ENCODE measurements at regions not wholly inside any gene's neighbourhood (a gene's known extent, or its start where the extent isn't known, plus 50 kb on each side); places are given as distances from the start of the nearest gene placed in this dataset.

DNA sequence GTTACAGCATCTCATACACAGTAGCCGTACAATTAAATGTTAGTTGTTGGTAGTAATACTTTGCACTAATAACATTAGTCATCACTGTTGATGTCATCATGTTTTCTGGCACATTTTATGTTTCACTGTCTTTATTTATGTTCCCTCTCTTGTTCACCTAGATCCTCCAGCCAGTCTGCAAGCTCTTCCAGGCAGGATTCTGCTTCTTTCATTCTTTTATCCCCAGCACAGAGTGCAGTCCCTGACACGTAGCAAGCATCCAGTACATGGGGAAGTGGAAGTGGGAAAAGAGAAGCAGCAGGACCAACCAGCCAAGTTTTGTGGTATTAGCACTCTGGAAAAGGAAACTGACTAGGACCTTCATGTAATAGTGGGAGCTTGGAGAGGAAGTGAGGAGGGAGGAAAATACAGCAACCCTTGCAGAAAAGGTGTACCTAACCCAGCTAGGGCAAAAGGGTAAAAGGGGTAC lies 89.7 kb upstream of the SLC44A1 start:
- Histone ChIP-seq H3K9me2 (ENCODE audit: low read depth, low read length) (no peaks in the 10 kb centered on the region), H4K20me1 (ENCODE audit: insufficient read depth, low read length) (no peaks in the 10 kb centered on the region), H3K9ac (ENCODE audit: low read length) (no peak overlapping the region), H3K27me3 (ENCODE audit: insufficient read depth, low read length) (no peaks in the 10 kb centered on the region), H3F3A (ENCODE audit: insufficient read depth, low read length) (no peaks in the 10 kb centered on the region), H3K36me3 (ENCODE audit: insufficient read depth, low read length) (no peaks in the 10 kb centered on the region), H3K9me3 (ENCODE audit: low read length) (no peaks in the 10 kb centered on the region), H2AFZ (ENCODE audit: low read length) (no peak overlapping the region), H3K4me2 (ENCODE audit: low read length) (no peak overlapping the region), H3K27ac (ENCODE audit: low read depth, low read length, poor library complexity, severe bottlenecking) (no peak overlapping the region), H3K79me2 (ENCODE audit: insufficient read depth, low read length) (no peaks in the 10 kb centered on the region), H3K4me1 (ENCODE audit: insufficient read depth, low read length, severe bottlenecking) (peaks cover 13% of the 10 kb centered on the region), H3K4me3 (ENCODE audit: low read depth, low read length, poor library complexity, severe bottlenecking) (no peak overlapping the region)
- TF ChIP-seq, protein P1, sequence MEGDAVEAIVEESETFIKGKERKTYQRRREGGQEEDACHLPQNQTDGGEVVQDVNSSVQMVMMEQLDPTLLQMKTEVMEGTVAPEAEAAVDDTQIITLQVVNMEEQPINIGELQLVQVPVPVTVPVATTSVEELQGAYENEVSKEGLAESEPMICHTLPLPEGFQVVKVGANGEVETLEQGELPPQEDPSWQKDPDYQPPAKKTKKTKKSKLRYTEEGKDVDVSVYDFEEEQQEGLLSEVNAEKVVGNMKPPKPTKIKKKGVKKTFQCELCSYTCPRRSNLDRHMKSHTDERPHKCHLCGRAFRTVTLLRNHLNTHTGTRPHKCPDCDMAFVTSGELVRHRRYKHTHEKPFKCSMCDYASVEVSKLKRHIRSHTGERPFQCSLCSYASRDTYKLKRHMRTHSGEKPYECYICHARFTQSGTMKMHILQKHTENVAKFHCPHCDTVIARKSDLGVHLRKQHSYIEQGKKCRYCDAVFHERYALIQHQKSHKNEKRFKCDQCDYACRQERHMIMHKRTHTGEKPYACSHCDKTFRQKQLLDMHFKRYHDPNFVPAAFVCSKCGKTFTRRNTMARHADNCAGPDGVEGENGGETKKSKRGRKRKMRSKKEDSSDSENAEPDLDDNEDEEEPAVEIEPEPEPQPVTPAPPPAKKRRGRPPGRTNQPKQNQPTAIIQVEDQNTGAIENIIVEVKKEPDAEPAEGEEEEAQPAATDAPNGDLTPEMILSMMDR (IDR thresholded peaks at IDR 0.05; ENCODE audit: low read length): no peak
- TF ChIP-seq EZH2 (IDR thresholded peaks at IDR 0.05; ENCODE audit: borderline replicate concordance, low read length): no peak

DNA sequence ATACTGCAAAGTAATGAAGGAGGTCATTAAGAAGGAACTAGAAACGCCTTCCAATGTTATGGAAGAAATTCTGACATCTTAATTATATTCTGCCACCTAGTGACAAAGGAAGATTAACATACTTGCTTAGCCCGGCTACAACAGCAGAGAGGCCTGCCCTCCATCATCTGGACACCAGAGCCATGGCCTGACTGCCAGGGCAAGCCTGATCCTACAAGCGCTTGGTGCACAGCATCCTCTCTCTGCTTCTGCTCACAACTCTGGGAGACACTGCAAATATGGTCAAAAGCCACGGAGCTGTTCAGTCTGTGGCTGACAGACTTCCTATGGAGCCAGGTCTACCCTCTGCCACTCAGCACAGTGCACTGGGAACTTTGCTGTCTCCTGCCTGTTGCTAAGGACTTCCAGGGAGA lies 87.3 kb upstream of the SLC44A1 start:
- H2AFZ ChIP-seq (ENCODE audit: low read length): peak overlapping the region; percentile 35
- H3K4me1 ChIP-seq (ENCODE audit: insufficient read depth, low read length, severe bottlenecking): peaks cover 13% of the 10 kb centered on the region
- no peaks in the 10 kb centered on the region for H4K20me1 ChIP-seq (ENCODE audit: insufficient read depth, low read length)

DNA sequence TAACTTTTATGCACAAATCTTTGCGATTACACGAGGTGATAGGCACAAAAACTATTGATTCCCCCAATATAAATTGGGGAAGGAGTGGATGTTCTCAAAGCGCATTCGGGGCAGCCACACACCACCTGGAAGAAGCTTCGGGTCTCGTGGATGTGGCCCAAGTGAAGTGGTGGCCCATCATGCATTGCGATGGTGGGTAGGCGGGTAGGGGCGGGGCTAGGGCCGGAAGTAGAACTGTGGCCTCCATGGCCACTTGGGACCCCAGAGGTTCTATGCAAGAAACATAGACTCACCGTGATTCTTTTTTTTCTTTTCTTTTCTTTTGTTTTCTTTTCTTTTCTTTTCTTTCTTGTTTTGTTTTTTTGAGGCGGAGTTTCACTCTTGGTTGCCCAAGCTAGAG lies 86.4 kb upstream of the SLC44A1 start:
- no peaks in the 10 kb centered on the region for H3K36me3 ChIP-seq (ENCODE audit: insufficient read depth, low read length)
- H3K27me3 ChIP-seq (ENCODE audit: insufficient read depth, low read length): no peaks in the 10 kb centered on the region
- H3K9ac ChIP-seq (ENCODE audit: low read length): no peak overlapping the region
- H3K27ac ChIP-seq (ENCODE audit: low read depth, low read length, poor library complexity, severe bottlenecking): no peak overlapping the region
- H4K20me1 ChIP-seq (ENCODE audit: insufficient read depth, low read length): no peaks in the 10 kb centered on the region
- H3K9me2 ChIP-seq (ENCODE audit: low read depth, low read length): no peaks in the 10 kb centered on the region
- H2AFZ ChIP-seq (ENCODE audit: low read length): peak overlapping the region; percentile 80; the same call in 1 of the 2 replicates
- H3K9me3 ChIP-seq (ENCODE audit: low read length): no peaks in the 10 kb centered on the region
- no peak overlapping the region for H3K4me3 ChIP-seq (ENCODE audit: low read depth, low read length, poor library complexity, severe bottlenecking)
- no peak for TF ChIP-seq EZH2 (IDR thresholded peaks at IDR 0.05; ENCODE audit: borderline replicate concordance, low read length)
- TF ChIP-seq, protein P1 (IDR thresholded peaks at IDR 0.05; ENCODE audit: low read length): no peak
- no peak overlapping the region for H3K4me2 ChIP-seq (ENCODE audit: low read length)
- no peaks in the 10 kb centered on the region for H3F3A ChIP-seq (ENCODE audit: insufficient read depth, low read length)
- H3K79me2 ChIP-seq (ENCODE audit: insufficient read depth, low read length): no peaks in the 10 kb centered on the region
- peaks cover 13% of the 10 kb centered on the region for H3K4me1 ChIP-seq (ENCODE audit: insufficient read depth, low read length, severe bottlenecking)

More for the DNA sequence above, 87.3 kb upstream of the SLC44A1 start:
- no peak overlapping the region for H3K9ac ChIP-seq (ENCODE audit: low read length)
- TF ChIP-seq, protein P1 (IDR thresholded peaks at IDR 0.05; ENCODE audit: low read length): peak; percentile 67
- TF ChIP-seq EZH2 (IDR thresholded peaks at IDR 0.05; ENCODE audit: borderline replicate concordance, low read length): no peak
- H3F3A ChIP-seq (ENCODE audit: insufficient read depth, low read length): no peaks in the 10 kb centered on the region
- no peaks in the 10 kb centered on the region for H3K9me2 ChIP-seq (ENCODE audit: low read depth, low read length)
- no peaks in the 10 kb centered on the region for H3K79me2 ChIP-seq (ENCODE audit: insufficient read depth, low read length)
- no peak overlapping the region for H3K4me3 ChIP-seq (ENCODE audit: low read depth, low read length, poor library complexity, severe bottlenecking)
- H3K4me2 ChIP-seq (ENCODE audit: low read length): no peak overlapping the region
- H3K9me3 ChIP-seq (ENCODE audit: low read length): no peaks in the 10 kb centered on the region
- H3K27ac ChIP-seq (ENCODE audit: low read depth, low read length, poor library complexity, severe bottlenecking): no peak overlapping the region
- no peaks in the 10 kb centered on the region for H3K27me3 ChIP-seq (ENCODE audit: insufficient read depth, low read length)
- H3K36me3 ChIP-seq (ENCODE audit: insufficient read depth, low read length): no peaks in the 10 kb centered on the region
